SK-N-SH treated with all-trans-retinoic acid at 6 μM for 48 hours (cell line): ENCODE measurements at regions not wholly inside any gene's neighbourhood (a gene's known extent, or its start where the extent isn't known, plus 50 kb on each side); places are given as distances from the start of the nearest gene placed in this dataset.

Source experiments
- ARNTL ChIP-seq: fragments of 450-650 bp; formaldehyde crosslinking; IDR thresholded peaks from 2 replicates; pipeline ENCODE4 v1.5.0; 2020; ENCODE audit warnings: low read depth, mild to moderate bottlenecking, moderate library complexity, borderline replicate concordance
- CREB5 ChIP-seq: fragments of 250-450 bp; sonication (Bioruptor Pico); IDR thresholded peaks from 2 replicates; pipeline ENCODE4 v1.5.1; 2020; ENCODE audit warnings: low read depth, mild to moderate bottlenecking, moderate library complexity
- CSDC2 ChIP-seq: fragments of 250-450 bp; sonication (Bioruptor Pico); IDR thresholded peaks from 2 replicates; pipeline ENCODE4 v1.5.0; 2020; ENCODE audit warnings: mild to moderate bottlenecking, moderate library complexity
- GLIS3 ChIP-seq: fragments of 250-450 bp; sonication (Bioruptor Pico); IDR thresholded peaks from 2 replicates; pipeline ENCODE4 v1.5.0; 2020; ENCODE audit warnings: mild to moderate bottlenecking, moderate library complexity
- ISL1 ChIP-seq: fragments of 250-450 bp; sonication (Bioruptor Pico); IDR thresholded peaks from 2 replicates; pipeline ENCODE4 v2.1.2; 2022; ENCODE audit warnings: mild to moderate bottlenecking, moderate library complexity
- OSR1 ChIP-seq: fragments of 250-450 bp; sonication (Bioruptor Pico); IDR thresholded peaks from 2 replicates; pipeline ENCODE4 v1.8.0; 2022; ENCODE audit warnings: moderate library complexity, mild to moderate bottlenecking, inconsistent platforms
- PATZ1 ChIP-seq: fragments of 250-450 bp; sonication (Bioruptor Pico); IDR thresholded peaks from 2 replicates; pipeline ENCODE4 v1.8.0; 2020; ENCODE audit warnings: mild to moderate bottlenecking, moderate library complexity, borderline replicate concordance
- TCF4 ChIP-seq: fragments of 250-450 bp; sonication (Bioruptor Pico); IDR thresholded peaks from 2 replicates; pipeline ENCODE4 v1.8.0; 2021; ENCODE audit warnings: mild to moderate bottlenecking, moderate library complexity, borderline replicate concordance
- TOX ChIP-seq: fragments of 250-450 bp; sonication (Bioruptor Pico); IDR thresholded peaks from 2 replicates; pipeline ENCODE4 v1.8.0; 2021; ENCODE audit warnings: mild to moderate bottlenecking, moderate library complexity, borderline replicate concordance
- ZFP30 ChIP-seq: fragments of 450-650 bp; formaldehyde crosslinking; IDR thresholded peaks from 2 replicates; pipeline ENCODE4 v1.5.0; 2022; ENCODE audit warnings: mild to moderate bottlenecking, moderate library complexity
- ZNF565 ChIP-seq: fragments of 450-650 bp; formaldehyde crosslinking; conservative IDR thresholded peaks from 2 replicates; pipeline ENCODE4 v1.5.0; 2020; ENCODE audit warnings: low read depth, mild to moderate bottlenecking, moderate library complexity

- TF ChIP-seq ARNTL (CRISPR knock-in tag) (no peak), ZFP30 (CRISPR knock-in tag) (no peak), CSDC2 (CRISPR knock-in tag) (no peak), PATZ1 (CRISPR knock-in tag) (no peak), OSR1 (CRISPR knock-in tag) (no peak), ISL1 (CRISPR knock-in tag) (no peak), TCF4 (CRISPR knock-in tag) (no peak), TOX (CRISPR knock-in tag) (no peak), GLIS3 (CRISPR knock-in tag) (no peak), CREB5 (CRISPR knock-in tag) (no peak), ZNF565 (CRISPR knock-in tag) (no peak)
Measured at GRCh38 chr4:110294165-110294564, 95.8 kb upstream of the ELOVL6 start.
